HG03342 (cell line): ENCODE measurements at regions not wholly inside any gene's neighbourhood (a gene's known extent, or its start where the extent isn't known, plus 50 kb on each side); places are given as distances from the start of the nearest gene placed in this dataset.

Source experiments
- ATAC-seq: cut with Tn5 transposase; IDR thresholded peaks from one replicate; pipeline ENCODE4 v1.9.1; 2021; ENCODE audit warnings: mild to moderate bottlenecking, moderate library complexity; ENCODE audit not compliant: unreplicated experiment

DNA sequence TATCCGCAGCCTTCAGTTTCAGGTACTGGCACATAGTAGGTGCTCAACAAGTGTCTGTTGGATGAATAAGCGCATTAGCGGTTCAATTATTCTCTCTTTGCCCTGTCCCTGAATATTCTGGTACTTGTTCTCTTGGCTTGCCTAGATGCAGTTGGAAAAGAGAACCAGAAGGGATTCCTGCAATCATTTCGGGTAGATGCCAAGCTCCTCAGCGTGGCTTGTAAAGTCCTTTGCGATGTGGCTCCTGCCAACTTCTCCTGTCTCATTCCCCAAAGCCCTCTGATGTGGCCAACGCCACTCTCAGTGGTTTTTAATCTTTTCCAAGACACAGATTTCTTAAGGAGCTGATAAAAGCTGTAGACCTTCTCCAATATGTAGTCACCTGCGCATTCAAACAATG lies 230.3 kb downstream of the SUDS3 start:
- no peak for ATAC-seq

DNA sequence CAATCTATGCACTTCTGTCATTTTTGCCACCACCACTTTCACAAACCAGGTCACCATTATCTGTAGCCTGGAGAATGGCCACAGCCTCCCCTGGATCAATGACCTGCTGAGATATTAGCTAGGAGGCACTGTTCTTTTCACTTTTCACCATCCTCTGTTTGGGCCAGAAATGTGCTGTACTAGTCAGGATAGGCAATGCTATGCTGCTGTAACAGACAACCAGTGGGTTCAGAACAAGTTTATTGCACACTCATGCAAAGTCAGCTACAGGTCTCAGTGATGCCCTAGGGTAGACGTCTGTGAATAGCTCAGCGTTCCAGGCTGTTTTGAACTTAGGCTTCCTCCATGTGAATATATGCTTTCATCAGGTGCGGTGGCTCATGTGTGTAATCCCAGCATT lies 231.5 kb downstream of the SUDS3 start:
- ATAC-seq = no peak

DNA sequence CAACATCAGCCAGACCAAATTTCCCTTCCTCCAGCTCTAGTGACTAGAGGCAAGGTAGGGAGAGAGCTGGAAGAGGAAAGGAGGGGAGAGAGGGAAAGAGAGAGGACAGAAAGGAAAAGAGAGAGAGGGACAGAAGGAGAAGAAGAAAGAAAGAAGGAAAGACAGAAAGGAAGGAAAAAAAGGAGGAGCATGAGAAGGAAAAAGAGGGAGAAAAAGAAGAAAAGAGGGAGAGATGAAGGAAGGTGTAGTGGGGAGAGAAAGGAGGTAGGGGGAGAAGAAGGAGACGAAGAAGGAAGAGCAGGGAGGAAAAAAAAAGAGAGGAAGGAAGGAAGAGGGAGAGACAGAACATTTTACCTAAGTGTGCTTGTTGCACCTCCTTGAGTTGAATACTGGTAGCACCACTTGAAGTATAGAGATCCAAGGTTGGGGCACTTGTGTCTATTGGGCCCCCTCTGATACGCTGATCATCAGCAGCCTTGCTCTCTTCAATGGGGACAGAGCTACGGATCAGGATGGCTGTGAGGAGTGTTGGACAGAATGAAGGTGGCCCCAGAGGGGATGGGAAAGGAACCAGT lies 232.5 kb downstream of the SUDS3 start:
- no peak for ATAC-seq

DNA sequence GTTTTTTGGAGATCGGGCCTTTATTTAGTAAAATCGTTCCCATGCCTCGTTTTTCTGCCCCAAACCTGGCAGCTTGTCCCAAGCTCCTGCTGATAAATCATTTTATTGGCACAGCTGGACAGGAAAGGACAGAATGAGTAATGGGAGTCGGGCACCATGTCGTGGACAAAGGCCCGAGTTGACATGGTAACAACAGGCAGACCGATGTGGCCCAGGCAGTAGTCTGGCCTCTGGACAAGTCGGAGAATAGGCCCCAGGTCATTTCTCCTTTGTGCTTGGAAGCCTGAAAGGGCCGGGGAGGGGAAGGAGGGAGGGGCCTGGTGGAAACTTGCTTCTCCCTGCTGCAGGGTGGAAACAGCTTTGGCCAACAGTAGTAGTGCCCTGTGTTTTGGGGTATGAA lies 234.9 kb downstream of the SUDS3 start:
- no peak for ATAC-seq

DNA sequence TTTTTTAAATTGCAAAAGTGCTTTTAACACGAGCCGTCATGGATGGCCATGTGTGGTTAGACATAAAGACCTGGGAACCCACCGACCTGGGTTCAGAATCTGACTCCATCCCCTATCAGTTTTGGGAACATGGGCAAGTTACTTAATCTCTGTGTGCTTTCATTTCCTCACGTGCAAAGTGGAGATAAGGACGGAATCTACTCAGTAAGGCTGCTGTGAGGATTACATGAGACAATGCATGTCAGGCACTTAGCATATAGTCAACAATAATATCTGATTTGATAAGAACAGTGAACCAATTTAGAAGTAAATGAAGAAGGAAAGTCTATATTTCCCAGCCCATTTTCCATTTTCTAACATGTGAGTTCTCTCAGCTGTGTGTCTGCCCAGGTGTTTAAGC lies 235.4 kb downstream of the SUDS3 start:
- no peak for ATAC-seq

DNA sequence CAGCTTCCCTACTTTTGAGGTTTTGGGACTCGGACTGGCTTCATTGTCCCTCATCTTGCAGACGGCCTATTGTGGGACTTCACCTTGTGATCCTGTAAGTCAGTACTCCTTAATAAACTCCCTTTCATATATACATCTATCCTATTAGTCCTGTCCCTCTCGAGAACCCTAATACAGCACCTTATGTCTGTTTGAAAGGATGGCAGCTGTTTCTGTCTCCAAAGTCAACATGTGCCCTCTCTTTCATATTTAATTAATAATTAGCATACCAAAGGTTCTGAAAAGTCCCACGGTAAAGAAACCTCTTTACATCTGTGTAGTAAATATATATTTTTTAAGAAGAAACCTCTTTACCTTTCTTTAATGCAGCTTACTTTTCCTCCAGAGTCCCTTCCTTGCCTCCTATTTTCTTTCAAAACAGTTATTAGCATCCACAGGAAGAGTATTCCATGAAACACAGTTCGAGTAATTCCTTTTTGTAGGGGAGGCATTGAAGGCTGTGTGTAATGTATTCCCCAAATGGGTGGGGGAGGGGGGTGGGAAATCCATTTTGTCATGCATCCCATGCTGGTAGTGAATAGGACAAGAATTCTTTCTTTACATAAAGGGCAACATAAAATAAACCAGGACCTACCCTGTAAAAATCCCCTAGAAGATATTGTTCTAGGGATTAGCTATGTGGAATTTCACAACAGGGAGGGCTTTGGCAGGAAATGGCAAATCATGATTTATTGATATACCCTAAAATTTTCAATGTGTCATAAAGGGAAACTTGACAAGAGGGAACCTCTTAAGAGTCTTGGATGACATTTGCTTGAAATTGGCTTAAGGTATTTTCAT lies 241.5 kb downstream of the SUDS3 start:
- ATAC-seq = no peak

DNA sequence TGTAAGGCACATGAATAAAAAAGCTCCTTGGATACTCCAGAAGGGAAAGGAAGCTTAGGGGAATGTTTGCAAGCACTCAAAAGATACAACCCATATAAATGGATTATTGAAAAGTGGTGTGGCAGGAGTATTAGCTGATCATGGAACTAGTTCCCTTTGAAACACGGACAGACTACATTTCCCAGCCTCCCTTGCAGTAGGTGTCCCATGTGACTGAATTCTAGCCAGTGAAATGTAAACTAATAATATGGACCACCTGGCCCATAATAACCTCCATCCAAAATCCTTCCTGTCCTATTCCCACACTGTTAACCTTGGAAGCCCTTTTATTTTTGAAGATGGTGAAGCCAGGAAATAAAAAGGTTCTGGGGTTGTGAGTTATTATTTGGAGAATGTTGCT lies 242.3 kb downstream of the SUDS3 start:
- ATAC-seq = no peak

DNA sequence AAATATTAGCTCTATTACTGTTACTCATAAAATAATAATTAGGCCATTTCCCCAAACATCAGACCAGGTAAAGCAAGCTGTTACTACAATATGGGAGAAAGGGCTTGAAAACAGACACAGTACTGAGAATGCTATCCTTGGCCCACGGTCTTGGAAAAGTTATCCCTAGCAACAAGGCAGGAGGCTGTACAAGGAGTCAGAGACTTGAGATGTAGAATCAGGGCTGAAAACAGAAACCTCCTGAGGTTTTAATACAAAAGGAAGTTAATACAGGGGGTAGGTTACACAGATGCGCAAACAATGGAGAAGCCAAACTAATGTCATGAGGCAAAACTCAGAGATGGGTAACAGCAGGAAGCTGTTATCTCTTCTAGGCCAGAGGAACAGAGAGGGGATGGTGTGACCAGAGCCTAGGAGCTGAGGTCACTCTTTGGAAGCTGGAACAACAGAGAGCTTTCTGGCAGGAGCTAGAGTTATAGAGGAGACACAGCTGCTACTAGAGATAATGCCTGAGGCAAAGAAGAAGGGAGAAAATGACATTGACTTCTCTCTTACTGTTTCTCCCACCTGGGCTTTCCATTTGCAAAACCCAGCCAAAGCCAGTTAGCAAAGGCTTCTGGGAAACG lies 248.8 kb downstream of the SUDS3 start:
- no peak for ATAC-seq

DNA sequence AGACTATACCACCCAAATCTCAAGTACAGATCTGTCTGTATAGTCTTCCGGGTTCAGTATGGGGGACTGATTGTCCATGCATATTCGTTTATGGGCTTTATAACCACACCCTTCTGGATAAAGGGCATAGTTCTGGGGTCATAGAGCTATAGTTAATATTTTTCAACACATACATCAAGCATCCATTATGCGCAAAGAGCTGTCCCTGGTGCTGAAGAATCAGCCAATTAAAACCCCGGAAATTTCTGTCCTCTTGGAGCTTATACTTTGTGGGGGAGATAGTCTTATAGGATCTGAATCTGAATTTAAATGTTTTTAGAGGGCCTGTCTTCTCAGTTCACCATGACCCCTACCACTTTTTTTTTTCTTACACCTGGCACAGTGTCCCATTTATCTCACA lies 256.7 kb downstream of the SUDS3 start:
- ATAC-seq = no peak

DNA sequence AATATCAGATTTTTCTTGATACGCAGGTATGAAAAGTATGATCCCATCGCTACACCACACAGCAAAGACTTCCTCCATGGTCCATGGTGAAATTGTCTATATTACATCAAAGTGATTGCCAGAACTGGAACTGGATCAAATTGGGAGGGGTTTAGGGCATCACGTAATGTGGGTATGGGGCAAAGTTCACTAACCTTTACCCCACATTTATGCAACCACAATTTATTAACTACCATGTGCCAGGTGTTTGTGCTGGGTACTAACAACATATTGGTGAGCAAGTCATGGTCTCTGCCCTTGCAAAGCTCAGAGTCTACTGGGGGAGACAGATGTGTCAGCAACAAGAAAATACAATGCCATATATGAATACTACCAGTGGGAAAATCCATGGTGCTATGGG lies 258.9 kb downstream of the SUDS3 start:
- ATAC-seq = no peak

DNA sequence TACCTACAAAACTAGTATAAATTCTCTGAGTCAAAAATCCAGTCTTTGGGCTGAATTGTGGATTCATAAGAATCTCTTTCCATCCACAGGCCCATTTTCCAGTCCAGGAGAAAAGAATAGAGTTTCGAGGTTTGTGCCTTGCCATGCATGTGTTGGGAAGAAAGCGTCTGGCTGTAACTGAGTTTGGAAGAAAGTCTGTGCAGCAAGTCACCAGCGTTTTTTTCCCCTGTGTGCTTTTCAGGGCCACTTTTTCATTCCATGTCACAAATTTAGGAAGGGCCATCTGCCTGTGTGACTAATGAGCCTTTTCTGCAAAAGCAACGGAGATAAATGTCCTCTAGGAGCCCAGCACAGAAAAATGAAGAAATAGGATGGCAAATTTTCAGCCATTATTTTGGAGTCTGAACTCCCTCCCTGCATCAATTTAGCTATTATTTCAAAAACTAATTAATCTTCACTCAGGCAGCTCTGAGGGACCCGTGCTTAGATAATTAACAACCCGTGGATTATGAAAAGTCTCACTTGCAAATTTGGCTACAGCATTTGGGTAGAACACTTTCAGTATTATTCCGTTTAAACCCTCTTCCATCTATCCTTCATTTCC lies 261.5 kb downstream of the SUDS3 start:
- ATAC-seq = no peak

DNA sequence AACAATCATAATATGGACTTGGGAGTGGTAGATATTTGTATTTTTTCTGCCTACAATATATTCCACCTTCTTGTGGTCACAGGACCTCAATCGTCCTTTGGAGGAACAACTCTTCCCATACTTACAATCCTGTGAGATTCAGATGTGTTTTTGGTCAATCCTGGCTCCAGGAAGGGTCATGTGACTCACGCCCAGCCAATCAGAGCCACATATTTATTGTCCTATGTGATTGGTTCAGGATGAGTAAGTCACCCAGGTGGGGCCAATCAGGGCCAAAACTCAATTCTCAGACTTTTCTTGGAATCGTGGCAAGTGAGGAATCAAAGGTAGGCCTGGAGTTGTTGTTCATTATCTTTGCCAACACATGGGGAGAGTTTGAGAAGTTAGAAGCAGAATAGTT lies 264.9 kb downstream of the SUDS3 start:
- no peak for ATAC-seq

DNA sequence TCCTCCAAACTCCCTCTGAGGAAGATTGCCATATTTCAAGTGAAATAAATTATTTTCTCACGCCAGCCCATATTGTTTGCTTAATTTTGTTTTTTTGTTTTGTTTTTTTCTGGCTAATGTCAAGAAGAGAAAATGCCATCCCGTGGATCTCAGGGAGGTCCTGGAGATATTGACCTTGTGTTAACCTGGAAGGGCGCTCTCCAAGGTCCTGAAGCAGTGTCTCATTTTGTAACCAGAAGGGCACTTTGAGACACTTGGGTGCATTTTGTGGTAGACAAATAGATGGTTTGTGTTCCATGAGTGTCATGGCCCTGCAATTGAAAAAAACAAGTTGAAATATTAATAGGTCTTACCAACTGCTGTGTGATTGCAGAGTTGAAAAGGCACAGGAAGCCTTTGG lies 268.9 kb downstream of the SUDS3 start:
- ATAC-seq = no peak

DNA sequence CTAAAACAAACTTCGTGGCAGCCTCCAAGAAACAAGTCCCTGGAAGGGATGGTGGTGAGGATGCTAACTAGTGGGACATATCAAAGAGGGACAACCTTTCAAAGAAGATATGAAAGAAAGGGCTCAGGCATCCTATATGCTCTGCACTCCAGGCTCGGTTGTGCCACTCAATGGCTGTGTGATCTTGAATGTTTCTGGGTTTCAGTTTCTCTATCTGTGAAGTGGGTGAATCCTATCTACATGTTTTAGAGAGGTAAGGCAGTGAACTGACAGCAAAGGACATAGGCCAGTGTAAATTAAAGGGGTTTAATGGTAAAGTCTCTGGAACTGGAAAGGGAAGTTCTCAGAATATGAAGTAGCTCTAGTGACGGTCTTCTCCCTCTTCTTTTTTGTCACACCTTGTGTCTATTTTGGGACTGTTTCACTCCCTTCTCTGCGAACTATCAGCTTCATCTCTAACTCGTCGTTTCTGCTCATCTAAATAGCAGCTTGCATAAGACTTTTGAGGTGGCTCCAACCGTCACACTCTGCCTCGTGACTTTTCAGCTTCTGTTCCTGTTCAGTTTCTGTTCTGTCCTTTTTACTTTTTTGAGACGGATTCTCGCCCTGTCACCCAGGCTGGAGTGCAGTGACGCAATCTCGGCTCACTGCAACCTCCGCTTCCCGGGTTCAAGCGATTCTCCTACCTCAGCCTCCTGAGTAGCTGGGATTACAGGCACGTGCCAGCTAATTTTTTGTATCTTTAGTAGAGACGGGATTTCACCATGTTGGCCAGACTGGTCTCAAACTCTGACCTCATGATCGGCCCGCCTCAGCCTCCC lies 273.6 kb downstream of the SUDS3 start:
- no peak for ATAC-seq

DNA sequence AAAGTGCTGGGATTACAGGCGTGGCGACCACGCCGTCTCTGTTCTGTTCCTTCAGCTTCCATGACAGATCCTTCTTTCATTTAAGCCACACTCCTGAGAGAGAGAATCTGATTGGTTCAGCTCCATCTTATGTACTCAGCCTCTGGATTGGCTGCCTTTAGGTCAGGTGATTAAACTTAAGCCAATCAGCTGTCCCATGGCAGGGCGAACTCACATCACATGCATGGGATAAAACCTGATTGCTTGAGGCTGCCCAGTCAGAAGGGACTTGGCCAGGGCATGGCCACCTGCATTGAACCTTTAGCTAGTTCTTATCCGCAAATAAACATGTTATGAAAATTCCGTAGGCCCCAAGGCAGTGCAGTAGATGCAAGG lies 274.2 kb downstream of the SUDS3 start:
- ATAC-seq = no peak

DNA sequence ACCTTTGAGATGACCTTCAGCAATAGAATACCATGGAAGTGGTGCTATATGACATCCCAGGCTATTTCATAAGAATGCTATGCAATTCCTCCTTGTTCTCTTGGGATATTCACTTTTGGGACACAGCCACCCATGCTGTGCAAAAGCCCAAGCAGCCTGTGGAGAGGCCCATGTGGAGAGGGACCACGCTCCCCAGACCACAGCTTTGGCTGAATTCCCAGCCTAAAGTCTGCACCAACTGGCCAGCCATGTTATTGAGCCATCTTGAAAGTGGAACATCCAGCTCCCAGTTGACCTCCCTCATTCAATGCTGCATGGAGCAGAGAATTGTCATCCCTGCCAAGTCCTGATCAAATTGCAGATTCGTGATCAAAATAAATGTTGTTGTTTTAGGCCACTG lies 275.1 kb downstream of the SUDS3 start:
- no peak for ATAC-seq

DNA sequence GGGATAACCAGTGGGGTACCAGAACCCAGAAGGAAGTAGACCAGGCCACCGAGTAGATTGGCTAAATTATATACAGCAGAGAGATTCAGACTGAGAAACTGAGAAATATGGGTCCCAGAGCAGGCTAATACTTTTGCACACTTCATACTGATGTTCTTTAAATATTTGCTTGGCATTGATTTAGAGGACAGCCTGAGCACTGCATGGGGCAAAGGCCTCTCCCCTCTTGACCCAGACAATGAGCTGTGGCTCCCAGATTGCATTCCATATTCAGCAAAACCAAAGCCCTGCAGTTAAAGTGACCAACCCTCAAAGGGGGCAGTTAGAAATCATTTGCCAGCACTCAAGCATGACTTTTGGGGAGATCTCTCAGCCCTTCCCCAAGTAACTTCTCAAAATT lies 279.2 kb downstream of the SUDS3 start:
- ATAC-seq = no peak

DNA sequence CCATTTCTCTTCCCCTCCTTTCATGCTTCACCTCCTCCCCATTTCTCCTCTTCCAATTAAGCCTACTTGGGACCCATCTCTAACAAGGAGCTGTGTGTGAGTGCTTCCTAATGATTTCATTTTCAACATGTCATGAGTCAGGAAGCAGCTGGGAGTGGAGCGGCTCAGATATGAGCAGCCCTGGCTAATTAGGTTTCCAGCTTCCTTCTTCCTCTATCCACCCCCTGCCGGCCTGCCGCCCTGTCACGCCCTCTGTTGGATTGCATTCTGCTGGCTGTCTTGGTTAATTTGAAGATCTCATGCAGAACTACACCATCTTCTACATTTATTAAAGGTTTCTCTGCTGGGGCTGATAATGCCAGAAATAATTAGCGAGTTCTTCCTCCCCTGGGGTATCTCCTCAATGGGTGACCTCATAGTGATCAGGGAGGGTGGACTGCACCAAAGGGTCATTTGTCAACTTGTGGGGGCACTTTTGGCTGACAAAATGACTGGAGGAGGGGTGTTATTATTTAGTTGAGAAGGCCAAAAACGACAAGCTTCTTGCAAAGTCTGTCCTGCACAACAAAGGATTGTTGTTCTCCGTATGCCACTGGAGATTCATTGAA lies 300.9 kb upstream of the SRRM4 start:
- ATAC-seq = no peak

DNA sequence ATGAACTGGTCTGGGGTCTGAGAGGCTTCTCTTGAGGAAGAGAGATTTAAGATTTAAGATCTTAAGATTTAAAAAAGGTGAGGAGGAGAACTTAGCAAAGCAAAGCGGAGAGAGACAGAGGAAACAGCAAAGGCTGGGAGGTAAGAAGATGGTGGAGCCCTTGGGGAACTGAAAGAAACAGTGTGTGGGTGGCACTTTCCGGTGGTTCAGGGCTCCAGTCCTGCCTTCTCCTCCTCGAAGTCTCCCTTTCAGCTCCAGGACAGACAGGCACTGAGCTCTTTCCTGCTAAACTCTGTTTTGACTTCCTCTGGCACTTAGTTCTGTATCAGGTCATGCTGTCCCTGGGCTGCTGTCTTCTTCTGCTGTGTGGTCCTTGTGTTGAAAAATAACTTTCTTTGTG lies 298.7 kb upstream of the SRRM4 start:
- peak; percentile 81 for ATAC-seq

DNA sequence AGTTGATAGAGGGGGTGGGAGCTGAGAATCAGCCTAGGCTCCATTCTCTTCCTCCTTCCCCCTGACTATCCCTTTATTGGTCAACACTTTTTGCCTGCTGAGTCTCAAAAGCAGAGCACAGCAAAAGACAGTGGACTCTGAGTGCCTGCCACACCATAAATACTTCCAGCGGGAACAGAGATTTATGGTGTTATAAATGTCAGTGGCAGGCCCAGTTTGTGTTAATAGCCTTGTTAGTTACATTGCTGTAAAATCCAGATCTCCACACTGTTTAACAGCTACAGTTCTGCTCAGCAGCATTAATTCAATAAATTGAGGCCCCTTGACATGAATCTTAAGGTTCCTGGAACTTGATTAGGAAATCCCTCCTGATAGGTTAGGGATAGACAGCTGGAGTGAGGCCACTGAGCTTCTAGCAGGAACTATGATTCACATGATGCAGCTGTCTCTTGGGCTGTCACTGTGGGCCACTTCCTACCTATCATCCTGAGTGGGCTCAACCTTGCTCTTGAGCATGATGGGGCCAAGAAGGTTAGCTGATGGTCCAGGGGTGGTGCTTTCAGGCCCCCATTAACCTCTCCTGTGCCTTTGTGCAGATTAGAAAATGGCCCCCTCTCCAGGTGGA lies 295.2 kb upstream of the SRRM4 start:
- ATAC-seq = no peak
